ENCODE measurements at regions not wholly inside any gene's neighbourhood (a gene's known extent, or its start where the extent isn't known, plus 50 kb on each side); places are given as distances from the start of the nearest gene placed in this dataset.
"Not testable (repeated sequence)": the region's sequence is repeated elsewhere in the genome, so short reads cannot be mapped to it uniquely, and the experiment has no call there.

DNA sequence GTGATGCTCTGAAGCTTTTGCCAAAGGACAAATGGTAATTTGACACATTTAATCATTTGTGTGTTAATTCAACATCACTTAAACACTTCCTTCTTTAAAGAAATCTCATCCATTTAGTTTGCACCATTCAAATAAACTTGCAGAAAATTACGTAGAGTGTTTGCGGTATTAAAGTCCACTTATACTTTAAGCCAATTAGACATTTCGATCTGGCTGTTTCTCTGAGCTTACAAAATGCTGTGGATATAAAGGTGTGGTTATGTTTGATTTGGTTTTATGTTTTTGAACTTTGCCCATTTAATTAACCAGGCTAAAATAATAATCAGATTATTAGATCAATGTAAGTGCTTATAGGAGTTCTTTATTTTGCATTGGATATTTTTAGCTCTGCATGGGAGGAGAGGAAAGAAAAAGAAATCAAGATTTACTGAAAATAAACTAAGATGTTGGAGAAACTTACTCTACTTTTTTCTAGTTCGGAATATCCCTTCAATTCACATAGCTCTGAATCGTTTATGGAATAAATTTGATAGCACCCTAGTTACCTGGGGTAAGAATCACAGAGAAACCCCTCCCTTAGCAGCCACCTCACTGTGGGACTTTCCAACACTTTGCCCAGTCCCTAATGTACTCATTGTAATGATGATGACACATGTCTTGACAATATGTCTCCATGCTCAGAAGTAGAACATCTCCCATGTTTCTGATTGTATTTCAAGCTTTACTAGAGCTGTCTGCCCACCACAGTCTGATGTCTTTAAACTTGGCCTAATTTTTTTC, 268.0 kb downstream of the BTG1 start:
- in situ Hi-C loops (cut with HindIII; ENCODE audit: low sequenced_read_pairs) = no loop called here
- TF ChIP-seq, protein P1, sequence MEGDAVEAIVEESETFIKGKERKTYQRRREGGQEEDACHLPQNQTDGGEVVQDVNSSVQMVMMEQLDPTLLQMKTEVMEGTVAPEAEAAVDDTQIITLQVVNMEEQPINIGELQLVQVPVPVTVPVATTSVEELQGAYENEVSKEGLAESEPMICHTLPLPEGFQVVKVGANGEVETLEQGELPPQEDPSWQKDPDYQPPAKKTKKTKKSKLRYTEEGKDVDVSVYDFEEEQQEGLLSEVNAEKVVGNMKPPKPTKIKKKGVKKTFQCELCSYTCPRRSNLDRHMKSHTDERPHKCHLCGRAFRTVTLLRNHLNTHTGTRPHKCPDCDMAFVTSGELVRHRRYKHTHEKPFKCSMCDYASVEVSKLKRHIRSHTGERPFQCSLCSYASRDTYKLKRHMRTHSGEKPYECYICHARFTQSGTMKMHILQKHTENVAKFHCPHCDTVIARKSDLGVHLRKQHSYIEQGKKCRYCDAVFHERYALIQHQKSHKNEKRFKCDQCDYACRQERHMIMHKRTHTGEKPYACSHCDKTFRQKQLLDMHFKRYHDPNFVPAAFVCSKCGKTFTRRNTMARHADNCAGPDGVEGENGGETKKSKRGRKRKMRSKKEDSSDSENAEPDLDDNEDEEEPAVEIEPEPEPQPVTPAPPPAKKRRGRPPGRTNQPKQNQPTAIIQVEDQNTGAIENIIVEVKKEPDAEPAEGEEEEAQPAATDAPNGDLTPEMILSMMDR (IDR thresholded peaks at IDR 0.05; ENCODE audit: low read depth, low read length) = no peak
- DNase-seq (ENCODE audit: low read depth, low spot score) = no peak
- no peak overlapping the region for H3K4me3 ChIP-seq (ENCODE audit: low read depth, low read length)

DNA sequence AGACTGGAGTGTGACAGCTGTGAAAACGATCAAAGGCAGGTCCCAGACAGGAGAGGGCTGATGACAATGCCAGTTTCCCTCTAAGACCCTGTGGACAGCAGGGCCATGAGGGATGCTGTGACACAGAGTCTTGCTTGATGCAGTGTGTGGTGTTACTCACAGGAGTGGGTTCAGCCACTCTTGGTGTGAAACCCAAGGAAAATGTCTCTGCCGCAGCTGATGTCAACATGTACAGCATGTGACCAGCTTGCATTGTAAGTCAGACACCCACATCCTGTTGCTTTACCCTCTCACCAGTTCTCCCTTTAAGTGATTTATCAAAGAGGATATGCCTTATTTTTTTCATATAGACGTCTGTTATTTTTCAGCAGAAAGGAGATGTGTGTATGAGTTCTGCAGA, 268.6 kb downstream of the BTG1 start:
- H3K4me3 ChIP-seq (ENCODE audit: low read depth, low read length) = no peak overlapping the region
- peak; percentile 35 for DNase-seq (ENCODE audit: low read depth, low spot score)
- TF ChIP-seq, protein P1 (IDR thresholded peaks at IDR 0.05; ENCODE audit: low read depth, low read length) = no peak
- in situ Hi-C loops (cut with HindIII; ENCODE audit: low sequenced_read_pairs) = no loop called here

DNA sequence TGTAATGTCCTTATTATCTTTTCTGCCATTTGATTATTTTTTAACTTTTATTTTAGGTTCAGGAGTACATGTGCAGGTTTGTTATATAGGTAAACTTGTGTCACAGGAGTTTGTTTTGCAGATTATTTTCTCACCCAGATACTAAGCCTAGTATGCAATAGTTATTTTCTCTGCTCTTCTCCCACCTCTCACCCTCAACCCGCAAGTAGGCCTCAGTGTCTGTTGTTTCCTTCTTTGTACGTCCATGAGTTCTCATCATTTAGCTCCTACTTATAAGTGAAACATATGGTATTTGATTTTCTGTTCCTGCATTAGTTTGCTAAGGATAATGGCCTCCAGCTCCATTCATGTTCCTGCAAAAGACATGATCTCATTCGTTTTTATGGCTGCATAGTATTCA, 270.0 kb downstream of the BTG1 start:
- in situ Hi-C loops (cut with HindIII; ENCODE audit: low sequenced_read_pairs); DNase-seq (ENCODE audit: low read depth, low spot score); H3K4me3 ChIP-seq (ENCODE audit: low read depth, low read length): not testable (repeated sequence)

DNA sequence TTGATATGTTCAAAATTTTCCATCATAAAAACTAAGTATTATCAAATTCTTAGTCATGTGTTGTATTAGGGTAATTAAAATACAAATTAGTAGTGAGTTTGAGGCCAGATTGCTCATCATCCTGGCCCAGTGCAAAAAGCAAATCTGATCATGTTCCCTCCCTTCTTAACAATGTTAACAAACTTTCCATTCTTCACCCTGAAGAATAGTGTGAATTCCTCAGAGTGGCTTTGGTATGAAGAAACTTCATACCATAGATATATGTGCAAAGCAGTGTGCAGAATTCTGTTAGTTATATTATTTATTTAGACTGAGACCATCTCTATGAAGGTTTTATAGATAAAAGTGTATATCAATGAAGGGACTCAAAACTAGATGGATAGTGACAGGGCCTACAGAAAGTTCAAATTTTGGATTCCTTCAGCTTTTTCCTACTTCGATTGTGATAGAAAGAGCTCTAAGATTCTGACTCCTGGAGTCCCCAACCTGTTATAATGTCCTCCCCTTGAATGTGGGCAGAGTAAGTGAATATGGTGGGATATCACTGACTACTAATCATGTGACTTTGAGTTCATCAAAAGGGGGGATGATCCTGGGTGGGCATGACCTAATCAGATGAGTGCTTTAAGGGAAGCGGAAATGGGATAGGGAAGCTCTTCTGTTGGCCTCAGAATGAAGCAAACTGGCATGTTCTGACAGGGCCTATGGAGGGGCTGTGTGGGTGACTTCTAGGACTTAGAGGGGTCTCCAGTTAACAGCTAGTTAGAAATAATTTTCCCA, 271.4 kb downstream of the BTG1 start:
- TF ChIP-seq, protein P1 (IDR thresholded peaks at IDR 0.05; ENCODE audit: low read depth, low read length) = no peak
- H3K4me3 ChIP-seq (ENCODE audit: low read depth, low read length) = no peak overlapping the region
- no peak for DNase-seq (ENCODE audit: low read depth, low spot score)
- in situ Hi-C loops (cut with HindIII; ENCODE audit: low sequenced_read_pairs) = no loop called here

DNA sequence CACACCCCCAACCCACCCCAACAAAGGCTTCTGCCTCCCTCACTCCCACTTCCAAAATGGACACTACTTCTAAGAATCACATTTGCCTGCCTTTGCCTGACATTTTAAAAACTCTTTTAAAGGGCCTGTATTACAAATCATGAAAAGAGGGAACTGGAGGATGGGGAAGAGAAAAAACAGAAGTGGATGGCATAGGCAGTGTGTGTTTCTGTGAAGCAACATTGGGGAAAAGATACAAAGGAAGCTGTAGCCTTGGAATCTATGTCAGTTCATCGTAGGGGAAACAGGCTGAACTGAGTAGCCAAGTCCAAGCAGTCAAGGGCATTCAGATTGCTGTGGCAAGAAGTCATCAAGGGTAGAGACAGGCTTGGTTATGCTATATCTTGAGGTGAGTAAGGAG, 273.9 kb downstream of the BTG1 start:
- H3K4me3 ChIP-seq (ENCODE audit: low read depth, low read length) = no peak overlapping the region
- TF ChIP-seq, protein P1 (IDR thresholded peaks at IDR 0.05; ENCODE audit: low read depth, low read length) = no peak
- DNase-seq (ENCODE audit: low read depth, low spot score) = no peak
- in situ Hi-C loops (cut with HindIII; ENCODE audit: low sequenced_read_pairs) = no loop called here

DNA sequence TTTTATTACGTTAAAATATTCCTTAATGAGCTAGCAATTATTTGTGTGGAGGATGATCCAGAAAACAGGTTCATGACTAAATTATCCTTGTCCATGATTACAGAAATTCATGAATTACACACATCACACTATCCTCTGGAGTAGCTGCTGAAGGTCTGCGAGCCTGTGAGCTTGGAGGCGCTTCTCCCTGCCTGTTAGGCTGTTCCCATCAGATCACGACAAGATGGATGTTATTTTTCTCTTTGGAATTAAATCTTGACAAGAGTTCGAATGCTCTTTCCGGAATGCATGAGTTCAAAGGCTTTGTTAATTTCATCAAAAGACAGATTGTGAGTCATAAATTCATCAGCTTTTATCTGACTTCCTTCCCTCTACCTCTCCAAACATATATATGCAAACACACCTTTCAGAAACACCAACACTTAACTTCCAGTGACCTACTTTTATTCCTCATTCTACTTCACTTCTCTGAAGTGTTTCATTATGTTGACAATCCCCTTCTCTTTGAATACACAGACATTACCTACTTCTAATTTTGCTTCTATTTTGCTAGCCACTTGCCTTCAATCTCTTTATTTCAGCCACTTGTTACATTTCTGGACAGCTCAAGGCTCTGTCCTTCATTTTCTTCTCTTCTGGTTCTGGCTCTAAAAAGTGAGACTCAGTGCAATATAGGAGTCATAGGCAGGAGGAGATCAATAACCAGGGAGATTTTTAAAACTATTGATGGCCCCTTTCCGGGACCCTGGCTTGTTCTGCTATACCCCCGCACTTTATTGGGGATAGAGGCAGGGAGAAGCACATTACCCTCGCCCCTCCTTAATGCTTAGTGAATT, 274.6 kb downstream of the BTG1 start:
- in situ Hi-C loops (cut with HindIII; ENCODE audit: low sequenced_read_pairs) = no loop called here
- DNase-seq (ENCODE audit: low read depth, low spot score) = no peak
- no peak overlapping the region for H3K4me3 ChIP-seq (ENCODE audit: low read depth, low read length)
- TF ChIP-seq, protein P1 (IDR thresholded peaks at IDR 0.05; ENCODE audit: low read depth, low read length) = no peak
